Stromal cell of bone marrow (primary cell): ENCODE measurements at regions not wholly inside any gene's neighbourhood (a gene's known extent, or its start where the extent isn't known, plus 50 kb on each side); places are given as distances from the start of the nearest gene placed in this dataset.

Source experiments
- DNase-seq: peaks from one replicate; pipeline ENCODE4 v3.0.0-alpha.2; 2012; ENCODE audit warnings: low read depth

- no peak for DNase-seq
Measured at GRCh38 chr11:92384802-92385201, 160.2 kb downstream of the FAT3 start.

GRCh38 chr11:92386577-92386976 is 162.0 kb downstream of the FAT3 start:
- no peak for DNase-seq

- no peak for DNase-seq
Measured at GRCh38 chr11:92387859-92388258, 163.2 kb downstream of the FAT3 start.

GRCh38 chr11:92388380-92388779 is 163.8 kb downstream of the FAT3 start:
- DNase-seq, result no peak

GRCh38 chr11:92390783-92391182 is 166.2 kb downstream of the FAT3 start:
- DNase-seq, result no peak

- no peak for DNase-seq
Measured at GRCh38 chr11:92391364-92391763, 166.7 kb downstream of the FAT3 start.

GRCh38 chr11:92391808-92392207 is 167.2 kb downstream of the FAT3 start:
- no peak for DNase-seq

GRCh38 chr11:92393218-92393617 is 168.6 kb downstream of the FAT3 start:
- no peak for DNase-seq

- no peak for DNase-seq
Measured at GRCh38 chr11:92396133-92396532, 171.5 kb downstream of the FAT3 start.

GRCh38 chr11:92397221-92397755 is 172.7 kb downstream of the FAT3 start:
- no peak for DNase-seq

GRCh38 chr11:92399705-92400104 is 175.1 kb downstream of the FAT3 start:
- DNase-seq, result no peak

- DNase-seq, result no peak
Measured at GRCh38 chr11:92401520-92401919, 176.9 kb downstream of the FAT3 start.

GRCh38 chr11:92406472-92406871 is 181.9 kb downstream of the FAT3 start:
- DNase-seq, result no peak

GRCh38 chr11:92409355-92409754 is 184.7 kb downstream of the FAT3 start:
- no peak for DNase-seq

- DNase-seq, result no peak
Measured at GRCh38 chr11:92409956-92410355, 185.3 kb downstream of the FAT3 start.

GRCh38 chr11:92410526-92410925 is 185.9 kb downstream of the FAT3 start:
- DNase-seq, result no peak

GRCh38 chr11:92411431-92411830 is 186.8 kb downstream of the FAT3 start:
- DNase-seq, result no peak

- no peak for DNase-seq
Measured at GRCh38 chr11:92413757-92414513, 189.3 kb downstream of the FAT3 start.

- DNase-seq, result no peak
Measured at GRCh38 chr11:92416971-92417725, 192.5 kb downstream of the FAT3 start.

GRCh38 chr11:92423115-92424034 is 198.8 kb downstream of the FAT3 start:
- DNase-seq, result peak; percentile 58

- peak; percentile 83 for DNase-seq
Measured at GRCh38 chr11:92424281-92424680, 199.7 kb downstream of the FAT3 start.

- DNase-seq, result no peak
Measured at GRCh38 chr11:92425127-92425526, 200.5 kb downstream of the FAT3 start.
